ENCODE measurements at regions not wholly inside any gene's neighbourhood (a gene's known extent, or its start where the extent isn't known, plus 50 kb on each side); places are given as distances from the start of the nearest gene placed in this dataset.

GRCh38 chr13:66138172-66138811 is 1091.8 kb downstream of the PCDH9 start:
- no peak overlapping the region for H3K4me3 ChIP-seq
- no peaks in the 10 kb centered on the region for H3K36me3 ChIP-seq (replicated peaks in 1 of 2)
- no peak for DNase-seq
- no peak for TF ChIP-seq POLR2A (IDR thresholded peaks at IDR 0.05)
- TF ChIP-seq, protein P1, sequence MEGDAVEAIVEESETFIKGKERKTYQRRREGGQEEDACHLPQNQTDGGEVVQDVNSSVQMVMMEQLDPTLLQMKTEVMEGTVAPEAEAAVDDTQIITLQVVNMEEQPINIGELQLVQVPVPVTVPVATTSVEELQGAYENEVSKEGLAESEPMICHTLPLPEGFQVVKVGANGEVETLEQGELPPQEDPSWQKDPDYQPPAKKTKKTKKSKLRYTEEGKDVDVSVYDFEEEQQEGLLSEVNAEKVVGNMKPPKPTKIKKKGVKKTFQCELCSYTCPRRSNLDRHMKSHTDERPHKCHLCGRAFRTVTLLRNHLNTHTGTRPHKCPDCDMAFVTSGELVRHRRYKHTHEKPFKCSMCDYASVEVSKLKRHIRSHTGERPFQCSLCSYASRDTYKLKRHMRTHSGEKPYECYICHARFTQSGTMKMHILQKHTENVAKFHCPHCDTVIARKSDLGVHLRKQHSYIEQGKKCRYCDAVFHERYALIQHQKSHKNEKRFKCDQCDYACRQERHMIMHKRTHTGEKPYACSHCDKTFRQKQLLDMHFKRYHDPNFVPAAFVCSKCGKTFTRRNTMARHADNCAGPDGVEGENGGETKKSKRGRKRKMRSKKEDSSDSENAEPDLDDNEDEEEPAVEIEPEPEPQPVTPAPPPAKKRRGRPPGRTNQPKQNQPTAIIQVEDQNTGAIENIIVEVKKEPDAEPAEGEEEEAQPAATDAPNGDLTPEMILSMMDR (IDR thresholded peaks at IDR 0.05) = no peak
- H3K4me1 ChIP-seq (replicated peaks in 1 of 2) = no peaks in the 10 kb centered on the region
- no peaks in the 10 kb centered on the region for H3K9me3 ChIP-seq (replicated peaks in 1 of 3)
- WGBS, 4 donors = 63 to 80% (median 73%) methylated on average over 5 of the region's 5 CpGs
- intact Hi-C loops (cut with DNase I) = no loop called here
- H3K27me3 ChIP-seq = no peaks in the 10 kb centered on the region
- H3K27ac ChIP-seq = no peak overlapping the region

GRCh38 chr13:66137384-66137783 is 1092.8 kb downstream of the PCDH9 start:
- no peaks in the 10 kb centered on the region for H3K4me1 ChIP-seq (replicated peaks in 1 of 2)
- no peaks in the 10 kb centered on the region for H3K36me3 ChIP-seq (replicated peaks in 1 of 2)
- no peak overlapping the region for H3K4me3 ChIP-seq
- no peak overlapping the region for H3K27ac ChIP-seq
- H3K9me3 ChIP-seq (replicated peaks in 1 of 3) = no peaks in the 10 kb centered on the region
- H3K27me3 ChIP-seq = no peaks in the 10 kb centered on the region
- TF ChIP-seq POLR2A (IDR thresholded peaks at IDR 0.05) = no peak
- TF ChIP-seq, protein P1 (IDR thresholded peaks at IDR 0.05) = no peak
- DNase-seq = no peak
- intact Hi-C loops (cut with DNase I) = no loop called here

DNA sequence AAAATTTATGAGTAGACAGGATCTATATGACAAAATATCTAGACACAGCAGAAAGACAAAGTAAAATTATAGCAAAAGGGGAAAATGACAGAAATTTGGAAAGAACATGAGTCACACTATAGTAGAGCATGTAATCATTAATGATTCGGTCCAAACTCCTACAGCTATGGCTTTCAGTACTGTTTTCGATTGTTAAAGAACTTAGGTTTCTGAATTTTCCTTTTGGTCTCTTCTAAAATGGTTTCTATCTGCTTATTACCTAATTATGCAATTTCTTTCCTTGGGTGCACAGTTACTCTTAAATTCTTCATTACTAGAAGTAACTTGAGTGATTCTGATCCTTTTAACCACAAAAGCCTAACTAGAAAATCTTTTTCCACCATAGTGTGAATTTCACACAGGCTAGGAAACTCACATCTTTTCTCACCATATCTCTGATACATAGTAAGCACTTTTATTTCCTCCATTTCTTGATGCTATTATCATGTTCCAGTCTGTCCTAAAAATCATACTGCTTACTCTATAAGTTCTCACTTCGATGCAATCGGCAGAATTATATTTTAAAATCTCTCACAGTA is 1101.4 kb downstream of the PCDH9 start:
- no peak for DNase-seq
- WGBS, 4 donors = 88 to 90% (median 89%) methylated on average over 4 of the region's 4 CpGs
- intact Hi-C loops (cut with DNase I) = no loop called here
- Histone ChIP-seq H3K4me3 (no peak overlapping the region), H3K36me3 (replicated peaks in 1 of 2) (no peaks in the 10 kb centered on the region), H3K4me1 (replicated peaks in 1 of 2) (no peaks in the 10 kb centered on the region), H3K27me3 (no peaks in the 10 kb centered on the region), H3K27ac (no peak overlapping the region), H3K9me3 (replicated peaks in 1 of 3) (no peaks in the 10 kb centered on the region)
- TF ChIP-seq POLR2A (IDR thresholded peaks at IDR 0.05) = no peak
- TF ChIP-seq, protein P1 (IDR thresholded peaks at IDR 0.05) = no peak

GRCh38 chr13:66128201-66128600 is 1101.9 kb downstream of the PCDH9 start:
- H3K4me1 ChIP-seq (replicated peaks in 1 of 2) = no peaks in the 10 kb centered on the region
- DNase-seq = no peak
- TF ChIP-seq, protein P1 (IDR thresholded peaks at IDR 0.05) = no peak
- H3K27ac ChIP-seq = no peak overlapping the region
- no peaks in the 10 kb centered on the region for H3K36me3 ChIP-seq (replicated peaks in 1 of 2)
- intact Hi-C loops (cut with DNase I) = no loop called here
- H3K9me3 ChIP-seq (replicated peaks in 1 of 3) = no peaks in the 10 kb centered on the region
- no peaks in the 10 kb centered on the region for H3K27me3 ChIP-seq
- no peak overlapping the region for H3K4me3 ChIP-seq
- WGBS, 4 donors = 78 to 87% (median 81%) methylated on average over 1 of the region's 1 CpG
